Ovary (tissue), 7 donors: ENCODE measurements at regions not wholly inside any gene's neighbourhood (a gene's known extent, or its start where the extent isn't known, plus 50 kb on each side); places are given as distances from the start of the nearest gene placed in this dataset.

Experiments
- DNase-seq, 5 donors: peaks; one replicate each; pipeline ENCODE4 v3.0.0-alpha.2; 2019 to 2020
- H3K27ac ChIP-seq, 2 donors: fragments of 200-600 bp; one replicate each; pipeline versions ENCODE4 v1.5.1 to v1.8.0; 2019 to 2022
- H3K27me3 ChIP-seq: fragments of 200-600 bp; one replicate; pipeline ENCODE4 v1.8.0; 2022
- H3K36me3 ChIP-seq: fragments of 200-600 bp; sonication (generic); one replicate; pipeline ENCODE4 v1.5.1; 2019
- H3K4me1 ChIP-seq: one replicate; pipeline ENCODE4 v1.8.1; 2013; ENCODE audit warnings: mild to moderate bottlenecking, moderate library complexity; ENCODE audit not compliant: insufficient read depth
- H3K4me3 ChIP-seq: fragments of 200-600 bp; sonication (generic); one replicate; pipeline ENCODE4 v1.5.1; 2017
- H3K9me3 ChIP-seq, 2 donors: fragments of 200-600 bp in 1 of 2; sonication (generic) in 1 of 2; one replicate each; pipeline versions ENCODE4 v1.5.1 to v1.8.1; 2013 to 2019; ENCODE audit warnings: mild to moderate bottlenecking in 1 of 2, moderate library complexity in 1 of 2
- EP300 ChIP-seq: sonication (generic); formaldehyde crosslinking; IDR thresholded peaks from one replicate; pipeline ENCODE4 v1.6.1; 2017; ENCODE audit warnings: antibody characterized with exemption
- POLR2A ChIP-seq: fragments of 450-650 bp; IDR thresholded peaks from one replicate; pipeline ENCODE4 v1.6.1; 2017; ENCODE audit warnings: antibody characterized with exemption, mild to moderate bottlenecking, moderate library complexity
- WGBS, 3 donors: extraction: QIAGEN DNeasy Blood & Tissue Kit in 1 of 3; methylation state at CpG; one replicate each; pipeline versions ENCODE4 v1.1.5 to v1.1.7; 2013 to 2017; 5-methylcytosine and 5-hydroxymethylcytosine counted together
- intact Hi-C, 4 donors: fragments of 100-400 bp; cut with DNase I; formaldehyde crosslinking; loops; one replicate each; pipeline versions ENCODE4 v1.11.0 to v1.15.1; 2022 to 2023
- TF ChIP-seq, protein P1 (sequence below), 3 donors: fragments of 450-650 bp in 2 of 3; fragments of 200-600 bp in 1 of 3; IDR thresholded peaks; one replicate each; pipeline versions ENCODE4 v1.5.1 to v1.8.0; 2016 to 2022; ENCODE audit warnings: antibody characterized with exemption in 3 of 3, mild to moderate bottlenecking in 1 of 3
- donor health status: DM: no; HTN: no; CAD: no; lungs with moderate emphysema.
- donor health status: DM: no; HTN: no; CAD: no.
- donor health status: Bipolar disorder and iron deficiency.
- donor health status: DM: no; HTN: no; CAD: no.
- donor health status: DM: yes; HTN: yes; CAD: no.

GRCh38 chr6:126182650-126183311, 157.1 kb upstream of the CENPW start:
- H3K4me3 ChIP-seq: no peak overlapping the region
- intact Hi-C loops: no loop called here
- no peaks in the 10 kb centered on the region for H3K36me3 ChIP-seq
- 14 to 28% (median 14%) methylated on average over 2 of the region's 2 CpGs for WGBS, 3 donors
- no peaks in the 10 kb centered on the region for H3K4me1 ChIP-seq
- no peak for DNase-seq
- no peaks in the 10 kb centered on the region for H3K9me3 ChIP-seq
- TF ChIP-seq EP300 (no peak), POLR2A (no peak)
- TF ChIP-seq, protein P1, sequence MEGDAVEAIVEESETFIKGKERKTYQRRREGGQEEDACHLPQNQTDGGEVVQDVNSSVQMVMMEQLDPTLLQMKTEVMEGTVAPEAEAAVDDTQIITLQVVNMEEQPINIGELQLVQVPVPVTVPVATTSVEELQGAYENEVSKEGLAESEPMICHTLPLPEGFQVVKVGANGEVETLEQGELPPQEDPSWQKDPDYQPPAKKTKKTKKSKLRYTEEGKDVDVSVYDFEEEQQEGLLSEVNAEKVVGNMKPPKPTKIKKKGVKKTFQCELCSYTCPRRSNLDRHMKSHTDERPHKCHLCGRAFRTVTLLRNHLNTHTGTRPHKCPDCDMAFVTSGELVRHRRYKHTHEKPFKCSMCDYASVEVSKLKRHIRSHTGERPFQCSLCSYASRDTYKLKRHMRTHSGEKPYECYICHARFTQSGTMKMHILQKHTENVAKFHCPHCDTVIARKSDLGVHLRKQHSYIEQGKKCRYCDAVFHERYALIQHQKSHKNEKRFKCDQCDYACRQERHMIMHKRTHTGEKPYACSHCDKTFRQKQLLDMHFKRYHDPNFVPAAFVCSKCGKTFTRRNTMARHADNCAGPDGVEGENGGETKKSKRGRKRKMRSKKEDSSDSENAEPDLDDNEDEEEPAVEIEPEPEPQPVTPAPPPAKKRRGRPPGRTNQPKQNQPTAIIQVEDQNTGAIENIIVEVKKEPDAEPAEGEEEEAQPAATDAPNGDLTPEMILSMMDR (IDR thresholded peaks at IDR 0.05): no peak
- H3K27me3 ChIP-seq: no peaks in the 10 kb centered on the region
- no peak overlapping the region for H3K27ac ChIP-seq

DNA sequence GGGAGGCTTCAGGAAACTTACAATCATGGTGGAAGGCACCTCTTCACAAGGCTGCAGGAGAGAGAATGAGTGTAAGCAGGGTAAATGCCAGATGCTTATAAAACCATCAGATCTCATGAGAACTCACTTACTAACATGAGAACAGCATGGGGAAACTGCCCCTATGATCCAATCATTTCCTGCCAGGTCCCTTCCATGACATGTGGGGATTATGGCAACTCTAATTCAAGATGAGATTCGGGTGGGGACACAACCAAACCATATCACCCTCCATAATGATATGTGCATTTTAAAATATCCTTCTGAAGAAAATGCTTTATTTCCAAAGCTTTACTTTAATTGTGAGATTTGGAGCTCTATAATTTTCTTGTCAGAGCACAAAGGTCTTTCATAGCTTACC, 154.1 kb upstream of the CENPW start:
- no peak for DNase-seq
- H3K9me3 ChIP-seq: no peaks in the 10 kb centered on the region
- no peaks in the 10 kb centered on the region for H3K4me1 ChIP-seq
- WGBS, 3 donors: 94 to 100% (median 95%) methylated on average over 1 of the region's 1 CpG
- intact Hi-C loops: no loop called here
- H3K4me3 ChIP-seq: no peak overlapping the region
- no peaks in the 10 kb centered on the region for H3K27me3 ChIP-seq
- TF ChIP-seq EP300 (no peak), POLR2A (no peak)
- TF ChIP-seq, protein P1 (IDR thresholded peaks at IDR 0.05): no peak
- no peaks in the 10 kb centered on the region for H3K36me3 ChIP-seq
- H3K27ac ChIP-seq: no peak overlapping the region

DNA sequence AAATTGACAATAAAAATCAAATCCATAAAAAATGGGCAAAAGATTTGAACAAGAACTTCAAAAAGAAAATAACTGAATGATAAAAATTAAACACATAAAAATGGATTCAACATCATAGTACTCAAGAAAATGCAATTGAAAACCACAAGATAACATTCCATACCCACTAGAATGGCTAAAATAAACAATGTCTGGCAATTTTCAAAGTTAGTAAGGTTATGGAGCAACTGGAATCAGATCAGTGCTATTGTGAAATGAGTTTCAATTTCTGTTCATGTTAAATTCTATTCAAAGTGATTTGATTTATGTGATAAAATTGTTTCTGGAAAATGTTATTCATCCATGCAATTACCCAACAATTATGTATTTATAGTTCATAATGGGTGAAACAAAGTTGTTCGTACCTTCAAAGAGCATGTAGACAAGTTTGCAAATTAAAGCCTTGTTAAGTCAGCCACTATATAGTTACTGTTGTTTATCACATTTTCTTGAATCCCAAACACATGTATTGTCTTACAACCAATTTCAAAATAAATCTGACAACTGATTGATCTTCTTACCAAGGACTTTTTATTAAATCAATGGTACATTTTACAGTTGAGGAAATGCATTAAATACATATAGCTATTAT, 151.5 kb upstream of the CENPW start:
- no peak overlapping the region for H3K4me3 ChIP-seq
- no peaks in the 10 kb centered on the region for H3K9me3 ChIP-seq
- no peaks in the 10 kb centered on the region for H3K4me1 ChIP-seq
- H3K27me3 ChIP-seq: no peaks in the 10 kb centered on the region
- H3K27ac ChIP-seq: no peak overlapping the region
- no peaks in the 10 kb centered on the region for H3K36me3 ChIP-seq
- WGBS, 3 donors: 81 to 94% (median 84%) methylated on average over 1 of the region's 1 CpG
- no peak for DNase-seq
- TF ChIP-seq POLR2A (no peak), EP300 (no peak)
- intact Hi-C loops: no loop called here

GRCh38 chr6:126195625-126196236, 144.2 kb upstream of the CENPW start:
- 61 to 78% (median 67%) methylated on average over 1 of the region's 1 CpG for WGBS, 3 donors

More at GRCh38 chr6:126195625-126196236, 144.2 kb upstream of the CENPW start:
- H3K4me1 ChIP-seq: no peaks in the 10 kb centered on the region
- H3K36me3 ChIP-seq: no peaks in the 10 kb centered on the region
- DNase-seq: no peak
- no peak overlapping the region for H3K4me3 ChIP-seq
- TF ChIP-seq, protein P1 (IDR thresholded peaks at IDR 0.05): no peak
- TF ChIP-seq EP300: no peak
- TF ChIP-seq POLR2A: no peak
- no peaks in the 10 kb centered on the region for H3K27me3 ChIP-seq
- H3K9me3 ChIP-seq: no peaks in the 10 kb centered on the region
- no peak overlapping the region for H3K27ac ChIP-seq
- intact Hi-C loops: no loop called here
